SKM-1 (cell line): ENCODE measurements at regions not wholly inside any gene's neighbourhood (a gene's known extent, or its start where the extent isn't known, plus 50 kb on each side); places are given as distances from the start of the nearest gene placed in this dataset.

Source experiments
- DNase-seq: peaks from one replicate; lab custom pipeline; 2025; ENCODE audit not compliant: unreplicated experiment; lab: John Stamatoyannopoulos, UW

GRCh38 chr10:2981361-2981801, 86.0 kb upstream of the PFKP start:
- DNase-seq, result no peak

- no peak for DNase-seq
Observed at GRCh38 chr10:2980791-2981360, 86.5 kb upstream of the PFKP start.

- DNase-seq, result no peak
Observed at GRCh38 chr10:2980116-2980515, 87.2 kb upstream of the PFKP start.

- DNase-seq, result peak; percentile 42
Observed at GRCh38 chr10:2979306-2979705, 88.0 kb upstream of the PFKP start.

- DNase-seq, result no peak
Observed at GRCh38 chr10:2978574-2979273, 88.6 kb upstream of the PFKP start.

- DNase-seq, result no peak
Observed at GRCh38 chr10:2978111-2978510, 89.2 kb upstream of the PFKP start.

- DNase-seq, result no peak
Observed at GRCh38 chr10:2974503-2975207, 92.7 kb upstream of the PFKP start.

GRCh38 chr10:2974083-2974482, 93.3 kb upstream of the PFKP start:
- DNase-seq, result no peak

GRCh38 chr10:2972810-2973209, 94.5 kb upstream of the PFKP start:
- no peak for DNase-seq

- DNase-seq, result no peak
Observed at GRCh38 chr10:2972216-2972615, 95.1 kb upstream of the PFKP start.

GRCh38 chr10:2970190-2970823, 97.0 kb upstream of the PFKP start:
- no peak for DNase-seq

- no peak for DNase-seq
Observed at GRCh38 chr10:2968401-2969058, 98.8 kb upstream of the PFKP start.

GRCh38 chr10:2966134-2966533, 101.2 kb upstream of the PFKP start:
- DNase-seq, result no peak

- no peak for DNase-seq
Observed at GRCh38 chr10:2964632-2965296, 102.6 kb upstream of the PFKP start.

- no peak for DNase-seq
Observed at GRCh38 chr10:2963889-2964631, 103.3 kb upstream of the PFKP start.

- no peak for DNase-seq
Observed at GRCh38 chr10:2962194-2962593, 105.2 kb upstream of the PFKP start.

GRCh38 chr10:2958659-2959058, 108.7 kb upstream of the PFKP start:
- no peak for DNase-seq

GRCh38 chr10:2957785-2958184, 109.6 kb upstream of the PFKP start:
- no peak for DNase-seq

GRCh38 chr10:2955064-2955463, 112.3 kb upstream of the PFKP start:
- no peak for DNase-seq

GRCh38 chr10:2953495-2953894, 113.9 kb upstream of the PFKP start:
- no peak for DNase-seq
